H9 (cell line): ENCODE measurements at regions not wholly inside any gene's neighbourhood (a gene's known extent, or its start where the extent isn't known, plus 50 kb on each side); places are given as distances from the start of the nearest gene placed in this dataset.

Experiments
- DNase-seq: peaks from one replicate; pipeline ENCODE4 v3.0.0-alpha.2; 2017
- H2AFZ ChIP-seq: one replicate; pipeline ENCODE4 v1.6.1; 2013; ENCODE audit warnings: mild to moderate bottlenecking, low read length, control low read depth, moderate library complexity
- H2AK5ac ChIP-seq: 2 replicates; pipeline ENCODE4 v1.6.1; 2013; ENCODE audit warnings: low read length, control low read depth, mixed read lengths; ENCODE audit not compliant: insufficient read length
- H2BK120ac ChIP-seq: one replicate; pipeline ENCODE4 v1.6.1; 2013; ENCODE audit warnings: low read depth, mild to moderate bottlenecking, low read length, control low read depth, inconsistent platforms; ENCODE audit not compliant: poor library complexity, severe bottlenecking
- H2BK12ac ChIP-seq: 2 replicates; pipeline ENCODE4 v1.6.1; 2013; ENCODE audit warnings: low read length, control low read depth, mixed read lengths, low read depth; ENCODE audit not compliant: insufficient read length
- H2BK15ac ChIP-seq: 2 replicates; pipeline ENCODE4 v1.6.1; 2013; ENCODE audit warnings: low read depth, low read length, control low read depth
- H2BK20ac ChIP-seq: one replicate; pipeline ENCODE4 v1.6.1; 2013; ENCODE audit warnings: low read depth, mild to moderate bottlenecking, low read length, control low read depth, inconsistent platforms; ENCODE audit not compliant: poor library complexity, severe bottlenecking
- H2BK5ac ChIP-seq: 2 replicates; pipeline ENCODE4 v1.6.1; 2013; ENCODE audit warnings: low read length, control low read depth, mixed read lengths; ENCODE audit not compliant: insufficient read length
- H3K14ac ChIP-seq: 2 replicates; pipeline ENCODE4 v1.6.1; 2013; ENCODE audit warnings: low read length, control low read depth; ENCODE audit not compliant: insufficient read depth
- H3K18ac ChIP-seq: 2 replicates; pipeline ENCODE4 v1.6.1; 2013; ENCODE audit warnings: low read depth, mild to moderate bottlenecking, mixed read lengths, low read length, control low read depth; ENCODE audit not compliant: insufficient read length
- H3K23ac ChIP-seq: 2 replicates; pipeline ENCODE4 v1.6.1; 2013; ENCODE audit warnings: low read length, control low read depth, mixed read lengths, low read depth; ENCODE audit not compliant: insufficient read length
- H3K23me2 ChIP-seq: 2 replicates; pipeline ENCODE4 v1.6.1; 2013; ENCODE audit warnings: low read depth, mild to moderate bottlenecking, mixed read lengths, low read length, control low read depth; ENCODE audit not compliant: insufficient read length, poor library complexity, severe bottlenecking
- H3K27ac ChIP-seq: 2 replicates; pipeline ENCODE4 v1.5.1; 2013; ENCODE audit warnings: low read length, control low read depth, mixed read lengths, low read depth; ENCODE audit not compliant: insufficient read length
- H3K27me3 ChIP-seq: 2 replicates; pipeline ENCODE4 v1.6.1; 2013; ENCODE audit warnings: low read length, control low read depth, inconsistent platforms; ENCODE audit not compliant: insufficient read depth
- H3K4ac ChIP-seq: 2 replicates; pipeline ENCODE4 v1.6.1; 2013; ENCODE audit warnings: low read depth, mild to moderate bottlenecking, control low read depth, inconsistent platforms, low read length, moderate library complexity
- H3K4me1 ChIP-seq: 2 replicates; pipeline ENCODE4 v1.6.1; 2013; ENCODE audit warnings: low read length, control low read depth, inconsistent platforms; ENCODE audit not compliant: insufficient read depth
- H3K4me2 ChIP-seq: 2 replicates; pipeline ENCODE4 v1.6.1; 2013; ENCODE audit warnings: low read length, control low read depth, mixed read lengths; ENCODE audit not compliant: insufficient read length, insufficient read depth
- H3K56ac ChIP-seq: 2 replicates; pipeline ENCODE4 v1.6.1; 2013; ENCODE audit warnings: low read depth, mild to moderate bottlenecking, mixed read lengths, low read length, control low read depth; ENCODE audit not compliant: insufficient read length
- H3K79me1 ChIP-seq: 2 replicates; pipeline ENCODE4 v1.6.1; 2013; ENCODE audit warnings: low read depth, mild to moderate bottlenecking, moderate library complexity, low read length, control low read depth, inconsistent platforms; ENCODE audit not compliant: insufficient read depth, poor library complexity, severe bottlenecking
- H3K79me2 ChIP-seq: 2 replicates; pipeline ENCODE4 v1.6.1; 2013; ENCODE audit warnings: low read length, control low read depth, inconsistent platforms; ENCODE audit not compliant: insufficient read depth
- H3K9ac ChIP-seq: 2 replicates; pipeline ENCODE4 v1.6.1; 2013; ENCODE audit warnings: low read length, control low read depth, mixed read lengths; ENCODE audit not compliant: insufficient read length; ENCODE audit errors: extremely low read depth
- H3K9me3 ChIP-seq: one replicate; pipeline ENCODE4 v1.6.1; 2013; ENCODE audit warnings: low read depth, low read length, inconsistent platforms; ENCODE audit not compliant: control insufficient read depth
- H3T11ph ChIP-seq: one replicate; pipeline ENCODE4 v1.6.1; 2013; ENCODE audit warnings: mild to moderate bottlenecking, low read length, control low read depth, inconsistent platforms
- H4K20me1 ChIP-seq: one replicate; pipeline ENCODE4 v1.6.1; 2013; ENCODE audit not compliant: control insufficient read depth, insufficient read length, insufficient read depth
- H4K5ac ChIP-seq: 2 replicates; pipeline ENCODE4 v1.6.1; 2013; ENCODE audit warnings: low read depth, mild to moderate bottlenecking, mixed read lengths, low read length, control low read depth; ENCODE audit not compliant: insufficient read length
- H4K8ac ChIP-seq: replicated peaks from 2 replicates; pipeline ENCODE4 v1.6.1; 2013; ENCODE audit warnings: low read length, control low read depth, mixed read lengths, low read depth; ENCODE audit not compliant: insufficient read length
- H4K91ac ChIP-seq: 2 replicates; pipeline ENCODE4 v1.6.1; 2013; ENCODE audit warnings: low read depth, mild to moderate bottlenecking, moderate library complexity, mixed read lengths, low read length, control low read depth; ENCODE audit not compliant: insufficient read length
- H3K27ac Mint-ChIP-seq, 3 experiments: 2 replicates in 2 of 3; 3 replicates in 1 of 3; pipeline ENCODE4 v1.8.0; 2020 to 2021; ENCODE audit warnings: mixed read lengths in 3 of 3, mild to moderate bottlenecking in 1 of 3, moderate library complexity in 1 of 3
- H3K27me3 Mint-ChIP-seq: 2 replicates; pipeline ENCODE4 v1.8.0; 2021; ENCODE audit warnings: low read depth, mild to moderate bottlenecking, moderate library complexity, mixed read lengths
- H3K36me3 Mint-ChIP-seq, 3 experiments: 2 replicates in 2 of 3; 3 replicates in 1 of 3; pipeline ENCODE4 v1.8.0; 2020 to 2021; ENCODE audit warnings: low read depth in 3 of 3, mixed read lengths in 3 of 3; ENCODE audit not compliant: insufficient read depth in 1 of 3
- H3K4me1 Mint-ChIP-seq, 2 experiments: 2 replicates each; pipeline ENCODE4 v1.8.0; 2020; ENCODE audit warnings: mixed read lengths in 2 of 2
- H3K4me3 Mint-ChIP-seq, 2 experiments: 2 replicates in 1 of 2; 3 replicates in 1 of 2; pipeline ENCODE4 v1.8.0; 2020 to 2021; ENCODE audit warnings: mild to moderate bottlenecking in 2 of 2, mixed read lengths in 2 of 2, moderate library complexity in 1 of 2
- H3K9me3 Mint-ChIP-seq, 2 experiments: 2 replicates in 1 of 2; 3 replicates in 1 of 2; pipeline ENCODE4 v1.8.0; 2020; ENCODE audit warnings: mild to moderate bottlenecking in 2 of 2, mixed read lengths in 2 of 2, moderate library complexity in 1 of 2
- WGBS: extraction: QIAGEN DNeasy Blood & Tissue Kit; methylation state at CpG from one replicate; pipeline ENCODE4 v1.1.7; 2013; ENCODE audit warnings: missing lambda C conversion rate, low lambda C conversion rate, mixed read lengths; ENCODE audit not compliant: insufficient read length; ENCODE audit errors: extremely low coverage; 5-methylcytosine and 5-hydroxymethylcytosine counted together
- TF ChIP-seq, protein P1 (sequence below): fragments of 200-600 bp; sonication (generic); conservative IDR thresholded peaks from 3 replicates; pipeline ENCODE4 v1.8.0; 2021; ENCODE audit warnings: antibody characterized with exemption, mild to moderate bottlenecking

DNA sequence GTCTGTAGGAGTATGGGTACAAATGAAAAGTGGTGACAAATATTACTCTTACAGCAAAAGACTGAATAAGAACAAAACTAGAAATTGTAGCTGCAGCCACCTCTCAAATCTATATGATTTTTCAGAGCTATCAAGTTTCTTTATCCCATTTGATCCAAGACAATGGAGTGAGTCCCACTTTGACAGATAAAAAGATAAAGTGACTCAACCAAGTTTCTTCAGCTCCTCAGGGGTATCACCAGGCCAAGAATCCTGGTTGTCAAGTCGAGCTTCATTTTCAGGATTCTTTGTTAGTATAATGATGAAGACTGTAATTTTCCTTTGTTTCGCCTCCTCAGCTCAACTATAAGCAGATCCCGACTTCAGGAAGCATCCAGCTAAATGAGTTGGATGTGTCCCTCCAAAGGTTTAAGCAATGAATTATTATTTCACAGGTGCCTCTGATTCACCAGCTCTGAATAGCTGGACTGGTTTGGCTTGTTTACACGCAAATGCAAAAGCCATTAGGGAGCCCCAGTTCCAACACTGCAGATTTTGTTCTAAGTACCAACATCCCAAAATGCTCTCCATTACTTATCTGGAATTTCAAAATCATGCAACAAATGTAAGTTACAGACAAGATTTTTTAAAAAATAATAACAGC, 238.9 kb downstream of the MAFB start:
- no peaks in the 10 kb centered on the region for H3K9me3 ChIP-seq
- H3K4me1 ChIP-seq: peaks cover 2% of the 10 kb centered on the region; the same call in 1 of the 2 replicates
- WGBS: no CpG with 5 or more reads among the region's 4 CpGs
- H3K18ac ChIP-seq: no peak overlapping the region
- no peak overlapping the region for H3T11ph ChIP-seq
- no peaks in the 10 kb centered on the region for H3K79me2 ChIP-seq
- H2AFZ ChIP-seq: no peak overlapping the region
- H3K23ac ChIP-seq: no peak overlapping the region
- H3K36me3 Mint-ChIP-seq: no peaks in the 10 kb centered on the region
- no peaks in the 10 kb centered on the region for H3K79me1 ChIP-seq
- peaks cover 15 to 20% of the 10 kb centered on the region in 2 experiments for H3K4me1 Mint-ChIP-seq
- peaks cover 1% of the 10 kb centered on the region; the same call in 1 of the 2 replicates for H3K27me3 Mint-ChIP-seq
- no peak overlapping the region for H3K9ac ChIP-seq
- H3K27me3 ChIP-seq: no peaks in the 10 kb centered on the region
- H3K4ac ChIP-seq: no peak overlapping the region
- H2BK20ac ChIP-seq: no peak overlapping the region
- no peak overlapping the region for H4K8ac ChIP-seq
- H3K27ac Mint-ChIP-seq: no peak overlapping the region
- H2BK5ac ChIP-seq: no peak overlapping the region
- H3K56ac ChIP-seq: no peak overlapping the region
- H3K14ac ChIP-seq: no peak overlapping the region
- no peaks in the 10 kb centered on the region for H3K9me3 Mint-ChIP-seq
- H3K23me2 ChIP-seq: no peaks in the 10 kb centered on the region
- no peak overlapping the region for H2AK5ac ChIP-seq
- H2BK120ac ChIP-seq: no peak overlapping the region
- no peak overlapping the region for H3K27ac ChIP-seq
- H2BK15ac ChIP-seq: no peak overlapping the region
- no peaks in the 10 kb centered on the region for H4K20me1 ChIP-seq
- H2BK12ac ChIP-seq: no peak overlapping the region
- TF ChIP-seq, protein P1, sequence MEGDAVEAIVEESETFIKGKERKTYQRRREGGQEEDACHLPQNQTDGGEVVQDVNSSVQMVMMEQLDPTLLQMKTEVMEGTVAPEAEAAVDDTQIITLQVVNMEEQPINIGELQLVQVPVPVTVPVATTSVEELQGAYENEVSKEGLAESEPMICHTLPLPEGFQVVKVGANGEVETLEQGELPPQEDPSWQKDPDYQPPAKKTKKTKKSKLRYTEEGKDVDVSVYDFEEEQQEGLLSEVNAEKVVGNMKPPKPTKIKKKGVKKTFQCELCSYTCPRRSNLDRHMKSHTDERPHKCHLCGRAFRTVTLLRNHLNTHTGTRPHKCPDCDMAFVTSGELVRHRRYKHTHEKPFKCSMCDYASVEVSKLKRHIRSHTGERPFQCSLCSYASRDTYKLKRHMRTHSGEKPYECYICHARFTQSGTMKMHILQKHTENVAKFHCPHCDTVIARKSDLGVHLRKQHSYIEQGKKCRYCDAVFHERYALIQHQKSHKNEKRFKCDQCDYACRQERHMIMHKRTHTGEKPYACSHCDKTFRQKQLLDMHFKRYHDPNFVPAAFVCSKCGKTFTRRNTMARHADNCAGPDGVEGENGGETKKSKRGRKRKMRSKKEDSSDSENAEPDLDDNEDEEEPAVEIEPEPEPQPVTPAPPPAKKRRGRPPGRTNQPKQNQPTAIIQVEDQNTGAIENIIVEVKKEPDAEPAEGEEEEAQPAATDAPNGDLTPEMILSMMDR: no peak
- no peak overlapping the region for H3K4me2 ChIP-seq
- DNase-seq: no peak
- H4K91ac ChIP-seq: no peak overlapping the region
- no peak overlapping the region for H3K4me3 Mint-ChIP-seq
- H4K5ac ChIP-seq: no peak overlapping the region
